NCI-H146 (cell line): ENCODE measurements at regions not wholly inside any gene's neighbourhood (a gene's known extent, or its start where the extent isn't known, plus 50 kb on each side); places are given as distances from the start of the nearest gene placed in this dataset.

Source experiments
- DNase-seq: peaks from one replicate; lab custom pipeline; 2025; lab: John Stamatoyannopoulos, UW

GRCh38 chr2:183284606-183285005, 160.4 kb downstream of the NUP35 start:
- DNase-seq: no peak

GRCh38 chr2:183291436-183291835, 167.2 kb downstream of the NUP35 start:
- no peak for DNase-seq

DNA sequence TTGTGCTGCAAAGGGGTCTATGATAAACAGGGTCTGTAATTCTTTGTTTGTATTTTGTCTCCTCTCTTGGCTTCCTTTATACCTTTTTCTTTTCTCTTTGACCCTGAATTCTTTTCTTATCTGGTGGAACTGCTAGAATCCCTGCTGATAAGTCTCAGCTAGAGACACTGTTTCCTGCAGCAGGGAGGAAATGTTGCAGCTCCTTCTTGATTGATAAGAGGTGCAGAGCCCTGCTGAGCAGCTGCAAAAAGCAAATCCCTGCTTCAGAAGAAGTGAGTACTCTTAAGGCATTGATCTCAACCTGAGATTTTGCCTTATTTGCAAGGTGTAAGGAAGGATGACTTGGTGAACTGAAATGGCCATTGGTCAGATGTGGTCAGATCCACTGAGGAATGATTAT, 167.8 kb downstream of the NUP35 start:
- DNase-seq: no peak

DNA sequence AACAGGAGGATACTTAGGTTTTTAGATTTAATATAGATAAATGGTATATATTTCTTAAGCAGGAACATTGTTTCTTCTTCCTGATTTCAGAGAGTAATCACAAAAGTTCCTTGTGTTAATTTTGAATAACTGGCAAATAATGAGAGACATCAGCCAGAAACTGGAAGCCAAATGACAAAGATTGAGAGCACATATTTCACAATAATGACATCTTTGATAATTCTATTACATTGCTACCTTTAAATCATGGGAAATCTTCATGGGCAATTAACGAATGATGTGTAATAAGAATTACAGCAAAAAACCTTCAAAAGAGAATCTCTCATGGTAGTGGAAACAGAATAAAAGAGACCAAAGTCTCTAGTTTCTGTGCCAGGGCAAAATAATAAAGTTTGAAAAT, 215.1 kb downstream of the NUP35 start:
- DNase-seq: no peak

DNA sequence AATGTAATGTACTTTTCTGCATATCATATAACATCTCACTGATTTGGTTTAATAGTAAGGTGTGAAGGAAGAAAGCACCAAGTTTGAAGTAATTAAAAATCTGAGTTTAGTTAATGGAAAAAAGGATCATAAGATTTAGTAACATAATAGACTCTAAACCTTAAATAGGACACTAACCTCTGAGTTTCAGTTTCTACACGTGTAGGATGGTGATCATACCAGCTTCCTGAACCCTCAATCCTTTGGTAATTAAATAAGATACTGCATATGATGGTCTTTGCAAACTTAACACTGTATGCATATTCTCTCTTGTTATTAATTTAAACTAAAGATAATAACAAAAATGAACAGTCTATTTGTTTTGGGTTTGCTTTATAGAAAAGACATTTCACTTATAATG, 216.8 kb downstream of the NUP35 start:
- no peak for DNase-seq

GRCh38 chr2:183347969-183348368, 223.7 kb downstream of the NUP35 start:
- no peak for DNase-seq

- peak; percentile 43 for DNase-seq
Observed at GRCh38 chr2:183348492-183348891, 224.2 kb downstream of the NUP35 start.

GRCh38 chr2:183349091-183349490, 224.8 kb downstream of the NUP35 start:
- DNase-seq: peak; percentile 74

DNA sequence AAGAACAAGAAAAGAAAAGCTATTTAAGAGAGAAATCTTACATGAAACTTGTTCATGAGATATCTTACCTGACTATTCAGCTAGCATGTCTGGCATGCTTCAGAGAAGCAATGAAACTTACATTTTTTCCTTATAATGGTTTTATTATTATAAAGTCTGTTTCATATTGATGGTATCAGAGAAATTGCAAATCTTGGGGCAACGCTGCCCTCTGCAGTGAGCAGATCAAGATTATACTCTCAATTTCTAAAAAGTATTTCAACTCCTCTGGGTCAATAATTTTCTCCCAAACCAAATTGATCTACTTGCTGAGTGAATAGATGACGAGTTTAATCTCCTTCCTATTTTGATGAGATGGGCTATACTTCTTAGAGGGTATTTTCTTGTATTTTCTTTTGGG, 235.6 kb downstream of the NUP35 start:
- no peak for DNase-seq

DNA sequence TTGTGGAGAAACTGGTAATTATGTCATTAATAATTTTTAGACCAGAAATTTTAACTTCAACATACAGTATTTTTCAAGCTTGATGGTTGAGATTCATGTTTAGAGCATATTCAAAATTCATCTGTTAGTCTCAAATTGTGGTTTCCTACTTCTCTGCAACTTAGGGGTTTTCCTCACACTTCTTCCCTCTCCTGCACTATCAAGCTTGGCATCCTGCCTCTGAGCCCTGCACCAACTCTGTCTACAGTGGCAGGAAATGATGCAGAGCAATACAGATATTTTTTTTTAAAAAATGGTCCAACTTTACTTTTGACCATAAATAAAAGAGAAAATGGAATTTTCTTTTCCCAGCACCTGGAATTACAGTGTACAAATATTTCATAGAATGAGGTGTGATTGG, 247.3 kb downstream of the NUP35 start:
- DNase-seq: no peak

- no peak for DNase-seq
Observed at GRCh38 chr2:183375821-183376220, 251.6 kb downstream of the NUP35 start.

GRCh38 chr2:183383854-183384253, 259.6 kb downstream of the NUP35 start:
- no peak for DNase-seq

DNA sequence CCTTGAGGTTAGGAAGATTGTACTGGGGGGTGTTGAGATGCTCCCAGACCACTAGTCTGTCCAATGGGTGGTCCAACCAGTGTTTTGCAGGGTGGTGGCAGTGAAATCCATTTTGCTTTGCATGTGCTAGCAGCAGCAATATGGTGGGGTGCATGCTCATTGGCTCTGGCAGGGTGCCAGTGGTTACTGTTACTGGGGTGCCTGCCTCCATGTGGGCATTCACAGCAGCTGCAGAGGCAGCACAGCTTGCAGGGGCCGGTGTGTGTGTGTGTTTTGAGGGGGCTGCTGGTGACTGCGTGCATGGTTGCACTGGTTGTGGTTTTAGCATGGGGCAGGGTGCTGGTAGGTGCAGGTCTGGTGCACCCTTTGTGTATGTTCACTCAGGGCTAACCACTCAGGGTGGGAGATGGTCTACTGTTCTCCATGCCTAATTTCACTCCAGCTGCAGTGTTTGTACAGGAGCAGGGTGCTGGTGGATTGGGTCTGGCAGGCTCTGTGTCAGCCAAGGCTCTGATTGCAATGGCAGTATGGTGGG, 265.4 kb downstream of the NUP35 start:
- DNase-seq: no peak

DNA sequence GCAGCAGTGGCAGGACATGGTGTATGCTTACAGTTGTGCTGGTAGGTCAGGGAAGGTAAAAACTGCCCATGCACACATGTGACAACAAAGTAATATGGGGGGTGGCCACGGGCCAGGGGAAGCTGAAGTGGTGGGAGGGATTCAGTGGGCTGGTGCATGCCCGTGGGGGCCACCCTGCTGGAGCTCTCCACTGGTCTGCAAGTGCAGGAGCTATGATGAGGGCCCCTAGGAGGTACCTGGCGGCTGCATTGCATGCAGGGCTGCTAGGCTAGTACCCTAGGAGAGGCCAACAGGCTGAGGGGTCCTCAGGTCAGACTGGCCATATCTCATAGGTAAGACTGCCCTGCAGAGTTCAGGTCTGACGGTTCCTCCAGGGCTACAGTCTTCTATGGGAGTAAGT, 265.9 kb downstream of the NUP35 start:
- DNase-seq: no peak

DNA sequence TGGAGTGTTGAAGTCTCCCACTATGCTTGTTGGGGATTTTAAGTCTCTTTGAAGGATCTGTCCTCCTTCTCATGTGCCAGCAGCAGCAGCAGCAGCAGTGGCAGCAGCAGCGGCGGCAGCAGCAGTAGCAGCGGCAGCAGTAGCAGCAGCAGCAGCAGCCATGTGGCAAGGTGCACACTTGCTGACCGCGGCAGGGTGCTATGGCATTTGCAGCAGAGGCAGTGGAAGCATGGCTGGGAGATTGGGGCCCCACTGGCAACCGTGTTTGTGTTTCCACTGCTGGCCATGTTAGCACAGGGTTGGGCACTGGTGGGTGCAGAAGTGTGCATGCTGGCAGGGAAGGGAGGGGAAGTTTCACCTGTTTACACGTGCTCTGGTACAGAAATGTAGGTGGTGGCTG, 280.1 kb downstream of the NUP35 start:
- no peak for DNase-seq

DNA sequence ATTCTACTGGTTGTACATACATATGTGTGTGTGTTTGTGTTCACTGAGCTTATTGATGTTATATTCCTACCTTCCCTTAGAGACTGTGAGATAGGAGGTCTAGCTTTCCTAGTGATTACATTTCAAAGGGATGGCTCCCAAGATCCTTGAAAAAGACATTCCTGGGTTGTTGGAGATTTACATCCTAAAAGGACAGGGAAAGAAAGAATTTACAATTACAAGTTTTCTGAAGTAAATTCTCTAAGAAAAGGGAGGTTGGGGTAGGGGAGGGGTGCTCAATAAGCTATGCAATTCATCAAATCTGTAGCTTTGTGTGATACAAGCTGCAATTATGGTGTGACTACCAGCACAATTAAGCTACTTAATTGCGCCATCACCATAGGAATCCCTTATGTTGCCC, 284.3 kb downstream of the NUP35 start:
- DNase-seq: no peak

DNA sequence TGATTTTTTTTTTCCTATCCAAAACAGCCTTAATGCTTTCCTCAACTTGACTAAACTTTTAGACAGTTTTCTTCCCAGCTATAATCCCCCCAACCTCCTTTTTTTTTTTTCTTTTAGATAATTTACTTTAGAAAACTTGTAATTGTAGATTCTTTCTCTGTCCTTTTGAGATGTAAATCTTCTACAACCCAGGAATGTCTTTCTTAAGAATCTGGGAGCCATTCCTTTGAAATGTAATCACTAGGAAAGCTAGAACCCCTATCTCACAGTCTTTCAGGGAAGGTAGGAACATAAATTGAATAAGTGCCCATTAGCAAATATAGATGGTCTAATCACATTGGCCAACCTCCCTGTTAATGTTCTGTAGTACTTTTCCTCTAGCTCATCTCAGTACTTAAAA, 285.4 kb downstream of the NUP35 start:
- no peak for DNase-seq

- DNase-seq: no peak
Observed at GRCh38 chr2:183416753-183417152, 292.5 kb downstream of the NUP35 start.

DNA sequence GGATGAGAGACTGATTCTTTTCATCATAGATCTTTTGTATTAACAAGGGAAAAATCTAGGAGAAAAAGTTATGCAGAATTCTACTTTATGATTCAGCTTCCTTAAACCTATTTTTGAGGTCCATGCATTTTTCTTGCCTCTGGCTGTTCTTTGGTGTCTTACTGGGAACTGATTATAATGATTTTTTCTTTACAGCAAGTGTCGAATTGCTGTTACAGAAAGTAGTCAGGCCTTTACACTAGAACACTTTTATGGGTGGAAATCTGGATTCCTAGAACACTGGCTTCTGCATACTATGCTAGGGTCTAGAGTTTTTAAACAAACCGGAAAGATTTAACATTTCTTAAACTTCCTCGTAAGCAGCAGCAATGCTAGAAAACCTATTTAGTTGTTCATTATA, 302.6 kb downstream of the NUP35 start:
- DNase-seq: no peak

DNA sequence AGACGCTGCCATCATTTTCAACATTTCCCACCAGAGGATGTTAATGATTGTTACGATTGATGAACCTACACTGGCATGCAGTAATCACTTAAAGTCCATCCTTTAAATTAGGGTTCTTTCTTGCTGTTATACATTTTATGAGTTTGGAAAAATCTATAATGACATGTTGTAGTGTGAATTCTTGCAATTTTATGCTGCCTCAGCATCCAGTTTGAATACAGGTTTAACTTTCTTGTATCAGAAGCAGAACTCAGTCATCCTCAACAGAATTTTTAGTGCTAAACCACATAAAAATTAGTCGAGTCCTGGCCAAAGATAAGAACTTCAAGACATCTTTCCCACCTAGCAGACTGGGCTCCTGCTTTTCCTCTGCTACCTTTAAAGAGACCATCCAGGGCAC, 303.3 kb downstream of the NUP35 start:
- no peak for DNase-seq

DNA sequence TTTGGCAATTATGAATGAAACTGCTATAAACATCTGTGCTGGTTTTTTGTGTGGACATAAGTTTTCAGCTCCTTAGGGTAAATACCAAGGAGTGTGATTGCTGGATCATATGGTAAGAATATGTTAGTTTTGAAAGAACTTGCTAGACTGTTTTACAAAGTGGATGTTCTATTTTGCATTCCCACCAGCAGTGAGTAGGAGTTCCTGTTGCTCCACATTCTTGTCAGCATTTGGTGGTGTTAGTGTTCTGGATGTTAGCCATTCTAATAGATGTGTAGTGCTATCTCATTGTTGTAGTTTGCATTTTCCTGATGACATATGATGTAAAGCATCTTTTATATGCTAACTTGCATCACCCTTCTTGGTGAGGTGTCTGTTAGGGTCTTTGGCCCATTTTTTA, 304.6 kb downstream of the NUP35 start:
- no peak for DNase-seq

DNA sequence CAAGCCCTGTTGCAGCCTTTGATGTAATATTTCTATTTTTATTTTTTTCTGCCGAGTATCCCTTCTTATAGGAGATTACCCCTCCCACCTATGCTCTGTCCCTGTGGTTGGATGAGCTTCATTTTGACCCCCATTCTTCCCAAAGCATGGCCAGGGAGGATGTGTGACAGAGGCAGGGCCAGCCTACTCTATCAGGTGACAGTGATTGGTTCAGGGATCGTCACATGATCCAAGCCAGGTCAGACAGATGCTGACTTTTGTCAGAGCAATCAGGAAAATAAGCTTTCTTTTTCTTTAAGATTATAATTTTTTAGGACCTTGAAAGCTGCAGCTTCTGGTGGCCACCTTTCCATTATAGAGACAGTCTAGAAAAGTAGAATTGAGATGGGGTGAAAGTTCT, 314.3 kb downstream of the NUP35 start:
- no peak for DNase-seq

GRCh38 chr2:183455056-183455455, 330.8 kb downstream of the NUP35 start:
- no peak for DNase-seq

DNA sequence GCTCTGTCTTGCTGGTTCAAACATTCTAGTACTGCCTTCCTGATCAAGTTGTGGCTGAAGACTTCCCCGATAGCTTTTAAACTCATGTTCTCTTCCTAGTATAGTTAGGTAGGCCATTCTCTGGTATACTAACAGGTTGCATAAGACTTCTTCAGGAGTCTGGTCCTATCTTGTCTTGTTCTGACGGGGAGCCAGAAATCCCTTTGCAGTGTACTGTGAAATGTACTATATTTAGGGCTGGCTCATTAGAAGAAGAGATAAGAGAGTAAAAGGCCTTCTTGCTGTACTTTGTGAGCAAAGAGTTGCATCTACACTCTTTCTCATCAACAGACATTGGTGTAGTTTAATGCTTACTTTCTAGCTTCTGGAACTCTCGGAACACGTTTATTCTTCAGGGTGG, 331.9 kb downstream of the NUP35 start:
- no peak for DNase-seq

- DNase-seq: no peak
Observed at GRCh38 chr2:183458460-183458859, 334.2 kb downstream of the NUP35 start.
